GM21576 (cell line): ENCODE measurements at regions not wholly inside any gene's neighbourhood (a gene's known extent, or its start where the extent isn't known, plus 50 kb on each side); places are given as distances from the start of the nearest gene placed in this dataset.

Experiments
- ATAC-seq: cut with Tn5 transposase; IDR thresholded peaks from one replicate; pipeline ENCODE4 v1.9.1; 2021; ENCODE audit warnings: mild to moderate bottlenecking, moderate library complexity; ENCODE audit not compliant: unreplicated experiment

- no peak for ATAC-seq
Measured at GRCh38 chr3:55244247-55244646, 242.9 kb downstream of the WNT5A start.

GRCh38 chr3:55243678-55244077 lies 243.4 kb downstream of the WNT5A start:
- ATAC-seq, result no peak

GRCh38 chr3:55242921-55243320 lies 244.2 kb downstream of the WNT5A start:
- no peak for ATAC-seq

- no peak for ATAC-seq
Measured at GRCh38 chr3:55241098-55241497, 246.0 kb downstream of the WNT5A start.

- ATAC-seq, result no peak
Measured at GRCh38 chr3:55235416-55235815, 251.7 kb downstream of the WNT5A start.

GRCh38 chr3:55226696-55227095 lies 260.4 kb downstream of the WNT5A start:
- ATAC-seq, result no peak

- no peak for ATAC-seq
Measured at GRCh38 chr3:55218577-55218976, 268.5 kb downstream of the WNT5A start.

- ATAC-seq, result no peak
Measured at GRCh38 chr3:55207744-55208143, 279.4 kb downstream of the WNT5A start.

- no peak for ATAC-seq
Measured at GRCh38 chr3:55205990-55206389, 278.1 kb upstream of the LRTM1 start.

- ATAC-seq, result no peak
Measured at GRCh38 chr3:55204417-55204816, 276.6 kb upstream of the LRTM1 start.

GRCh38 chr3:55203546-55203945 lies 275.7 kb upstream of the LRTM1 start:
- ATAC-seq, result no peak

GRCh38 chr3:55203006-55203405 lies 275.1 kb upstream of the LRTM1 start:
- ATAC-seq, result no peak

- no peak for ATAC-seq
Measured at GRCh38 chr3:55202326-55202725, 274.5 kb upstream of the LRTM1 start.

GRCh38 chr3:55201779-55202178 lies 273.9 kb upstream of the LRTM1 start:
- no peak for ATAC-seq

- ATAC-seq, result no peak
Measured at GRCh38 chr3:55200906-55201305, 273.0 kb upstream of the LRTM1 start.

GRCh38 chr3:55198554-55198953 lies 270.7 kb upstream of the LRTM1 start:
- no peak for ATAC-seq

- no peak for ATAC-seq
Measured at GRCh38 chr3:55197021-55197420, 269.2 kb upstream of the LRTM1 start.

- no peak for ATAC-seq
Measured at GRCh38 chr3:55196495-55196894, 268.6 kb upstream of the LRTM1 start.

- ATAC-seq, result no peak
Measured at GRCh38 chr3:55194376-55194775, 266.5 kb upstream of the LRTM1 start.

- no peak for ATAC-seq
Measured at GRCh38 chr3:55191911-55192775, 264.3 kb upstream of the LRTM1 start.

- no peak for ATAC-seq
Measured at GRCh38 chr3:55190331-55190730, 262.5 kb upstream of the LRTM1 start.

GRCh38 chr3:55189359-55189801 lies 261.5 kb upstream of the LRTM1 start:
- ATAC-seq, result no peak

GRCh38 chr3:55185380-55185779 lies 257.5 kb upstream of the LRTM1 start:
- no peak for ATAC-seq
